ENCODE measurements at regions not wholly inside any gene's neighbourhood (a gene's known extent, or its start where the extent isn't known, plus 50 kb on each side); places are given as distances from the start of the nearest gene placed in this dataset.
"Not testable (repeated sequence)": the region's sequence is repeated elsewhere in the genome, so short reads cannot be mapped to it uniquely, and the experiment has no call there.

- DNase-seq (ENCODE audit: low read depth in 4 of 4, low spot score in 3 of 4), result no peak
Measured at GRCh38 chr10:133021116-133021962, 66.4 kb upstream of the ADGRA1 start.

- no peak for DNase-seq (ENCODE audit: low read depth in 4 of 4, low spot score in 3 of 4)
Measured at GRCh38 chr10:133020193-133020817, 67.4 kb upstream of the ADGRA1 start.

- no peak for DNase-seq (ENCODE audit: low read depth in 4 of 4, low spot score in 3 of 4)
Measured at GRCh38 chr10:133019651-133020050, 68.1 kb upstream of the ADGRA1 start.

GRCh38 chr10:133019191-133019590 lies 68.5 kb upstream of the ADGRA1 start:
- no peak for DNase-seq (ENCODE audit: low read depth in 4 of 4, low spot score in 3 of 4)

GRCh38 chr10:133018491-133018890 lies 69.2 kb upstream of the ADGRA1 start:
- no peak for DNase-seq (ENCODE audit: low read depth in 4 of 4, low spot score in 3 of 4)

GRCh38 chr10:133017203-133017601 lies 70.5 kb upstream of the ADGRA1 start:
- DNase-seq (ENCODE audit: low read depth in 4 of 4, low spot score in 3 of 4), result no peak

GRCh38 chr10:133016493-133017202 lies 71.1 kb upstream of the ADGRA1 start:
- no peak for DNase-seq (ENCODE audit: low read depth in 4 of 4, low spot score in 3 of 4)

GRCh38 chr10:133015816-133016462 lies 71.8 kb upstream of the ADGRA1 start:
- no peak for DNase-seq (ENCODE audit: low read depth in 4 of 4, low spot score in 3 of 4)

GRCh38 chr10:133015321-133015720 lies 72.4 kb upstream of the ADGRA1 start:
- no peak for DNase-seq (ENCODE audit: low read depth in 4 of 4, low spot score in 3 of 4)

- DNase-seq (ENCODE audit: low read depth in 4 of 4, low spot score in 3 of 4), result no peak
Measured at GRCh38 chr10:133014416-133015210, 72.2 kb upstream of the CFAP46 start.

- no peak for DNase-seq (ENCODE audit: low read depth in 4 of 4, low spot score in 3 of 4)
Measured at GRCh38 chr10:133013463-133013862, 71.1 kb upstream of the CFAP46 start.

- DNase-seq (ENCODE audit: low read depth in 4 of 4, low spot score in 3 of 4), result no peak
Measured at GRCh38 chr10:133012573-133013359, 70.4 kb upstream of the CFAP46 start.

GRCh38 chr10:133011882-133012281 lies 69.5 kb upstream of the CFAP46 start:
- no peak for DNase-seq (ENCODE audit: low read depth in 4 of 4, low spot score in 3 of 4)

- DNase-seq (ENCODE audit: low read depth in 4 of 4, low spot score in 3 of 4), result not testable (repeated sequence)
Measured at GRCh38 chr10:133011393-133011792, 69.0 kb upstream of the CFAP46 start.

- not testable (repeated sequence) for DNase-seq (ENCODE audit: low read depth in 4 of 4, low spot score in 3 of 4)
Measured at GRCh38 chr10:133010843-133011179, 68.4 kb upstream of the CFAP46 start.

GRCh38 chr10:133010095-133010842 lies 67.9 kb upstream of the CFAP46 start:
- DNase-seq (ENCODE audit: low read depth in 4 of 4, low spot score in 3 of 4), result no peak

GRCh38 chr10:133009218-133009950 lies 67.0 kb upstream of the CFAP46 start:
- no peak for DNase-seq (ENCODE audit: low read depth in 4 of 4, low spot score in 3 of 4)

- DNase-seq (ENCODE audit: low read depth in 4 of 4, low spot score in 3 of 4), result no peak
Measured at GRCh38 chr10:133008736-133009135, 66.4 kb upstream of the CFAP46 start.
